22Rv1 (cell line): ENCODE measurements at regions not wholly inside any gene's neighbourhood (a gene's known extent, or its start where the extent isn't known, plus 50 kb on each side); places are given as distances from the start of the nearest gene placed in this dataset.

Source experiments
- H3K27ac ChIP-seq: fragments of 450-650 bp; 2 replicates; pipeline ENCODE4 v1.5.1; 2017
- CTCF ChIP-seq: fragments of 450-650 bp; IDR thresholded peaks from 2 replicates; pipeline ENCODE4 v1.5.1; 2017; ENCODE audit warnings: mild to moderate bottlenecking
- ZFX ChIP-seq: fragments of 450-650 bp; IDR thresholded peaks from 2 replicates; pipeline ENCODE4 v1.6.1; 2017; ENCODE audit warnings: antibody characterized with exemption, borderline replicate concordance

GRCh38 chr15:29900237-29901189 lies 78.2 kb upstream of the TJP1 start:
- no peak overlapping the region for H3K27ac ChIP-seq
- TF ChIP-seq ZFX (no peak), CTCF (no peak)

GRCh38 chr15:29896062-29896461 lies 73.8 kb upstream of the TJP1 start:
- TF ChIP-seq CTCF = no peak
- no peak overlapping the region for H3K27ac ChIP-seq

- H3K27ac ChIP-seq = no peak overlapping the region
- TF ChIP-seq ZFX = no peak
- TF ChIP-seq CTCF = no peak
Measured at GRCh38 chr15:29891096-29891457, 68.8 kb upstream of the TJP1 start.

- TF ChIP-seq ZFX (no peak), CTCF (no peak)
- H3K27ac ChIP-seq = no peak overlapping the region
Measured at GRCh38 chr15:29890336-29891095, 68.2 kb upstream of the TJP1 start.

GRCh38 chr15:29889542-29890329 lies 67.5 kb upstream of the TJP1 start:
- no peak overlapping the region for H3K27ac ChIP-seq
- TF ChIP-seq ZFX (no peak), CTCF (no peak)

- no peak overlapping the region for H3K27ac ChIP-seq
- TF ChIP-seq CTCF = no peak
- no peak for TF ChIP-seq ZFX
Measured at GRCh38 chr15:29888646-29889045, 66.4 kb upstream of the TJP1 start.
